ENCODE measurements at regions not wholly inside any gene's neighbourhood (a gene's known extent, or its start where the extent isn't known, plus 50 kb on each side); places are given as distances from the start of the nearest gene placed in this dataset.

DNA sequence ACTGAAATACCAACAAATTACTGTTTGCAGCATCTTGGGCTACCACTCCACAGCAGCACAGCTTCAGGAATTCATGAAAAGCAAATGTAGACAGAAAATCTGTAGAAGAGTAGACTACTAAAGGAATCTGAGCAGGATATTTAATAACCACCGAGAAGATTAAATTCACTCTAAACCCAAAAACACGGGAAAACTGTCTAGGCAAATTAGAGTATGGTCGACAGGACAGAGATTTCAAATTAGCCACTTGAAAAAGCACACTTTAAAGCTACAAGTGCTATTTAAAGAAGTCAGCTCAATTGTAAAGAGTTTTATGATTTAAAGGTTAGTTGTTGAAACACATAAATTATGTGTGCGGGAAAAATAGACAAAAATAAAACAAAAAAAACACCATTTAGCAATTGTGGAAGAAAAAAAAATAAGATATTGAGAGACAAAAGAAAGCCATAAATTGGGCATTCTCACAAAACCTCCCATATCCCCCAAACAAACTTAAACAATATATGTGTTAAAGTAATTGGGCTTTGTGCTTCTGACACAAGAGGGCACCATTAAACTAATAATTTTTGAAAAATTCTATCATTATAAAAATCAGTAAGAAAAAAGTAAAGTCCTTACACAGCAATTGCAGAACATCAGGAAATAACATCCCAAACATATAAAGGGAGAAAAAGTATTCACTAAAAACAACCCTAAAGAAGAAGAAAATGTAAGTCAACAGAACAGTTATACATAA is 880.8 kb downstream of the TECRL start:
- TF ChIP-seq, protein P1, sequence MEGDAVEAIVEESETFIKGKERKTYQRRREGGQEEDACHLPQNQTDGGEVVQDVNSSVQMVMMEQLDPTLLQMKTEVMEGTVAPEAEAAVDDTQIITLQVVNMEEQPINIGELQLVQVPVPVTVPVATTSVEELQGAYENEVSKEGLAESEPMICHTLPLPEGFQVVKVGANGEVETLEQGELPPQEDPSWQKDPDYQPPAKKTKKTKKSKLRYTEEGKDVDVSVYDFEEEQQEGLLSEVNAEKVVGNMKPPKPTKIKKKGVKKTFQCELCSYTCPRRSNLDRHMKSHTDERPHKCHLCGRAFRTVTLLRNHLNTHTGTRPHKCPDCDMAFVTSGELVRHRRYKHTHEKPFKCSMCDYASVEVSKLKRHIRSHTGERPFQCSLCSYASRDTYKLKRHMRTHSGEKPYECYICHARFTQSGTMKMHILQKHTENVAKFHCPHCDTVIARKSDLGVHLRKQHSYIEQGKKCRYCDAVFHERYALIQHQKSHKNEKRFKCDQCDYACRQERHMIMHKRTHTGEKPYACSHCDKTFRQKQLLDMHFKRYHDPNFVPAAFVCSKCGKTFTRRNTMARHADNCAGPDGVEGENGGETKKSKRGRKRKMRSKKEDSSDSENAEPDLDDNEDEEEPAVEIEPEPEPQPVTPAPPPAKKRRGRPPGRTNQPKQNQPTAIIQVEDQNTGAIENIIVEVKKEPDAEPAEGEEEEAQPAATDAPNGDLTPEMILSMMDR (IDR thresholded peaks at IDR 0.05) = no peak
- TF ChIP-seq POLR2A (IDR thresholded peaks at IDR 0.05) = no peak
